ENCODE measurements at regions not wholly inside any gene's neighbourhood (a gene's known extent, or its start where the extent isn't known, plus 50 kb on each side); places are given as distances from the start of the nearest gene placed in this dataset.
"Not testable (repeated sequence)": the region's sequence is repeated elsewhere in the genome, so short reads cannot be mapped to it uniquely, and the experiment has no call there.

GRCh38 chr2:125746321-125747164 lies 909.4 kb upstream of the GYPC start:
- no peak overlapping the region for H3K27ac Mint-ChIP-seq
- H3K4me1 Mint-ChIP-seq, result no peaks in the 10 kb centered on the region
- no peak for ATAC-seq
- H3K36me3 Mint-ChIP-seq, result no peaks in the 10 kb centered on the region
- H3K9me3 Mint-ChIP-seq, result peaks cover 4% of the 10 kb centered on the region
- no peaks in the 10 kb centered on the region for H3K27me3 Mint-ChIP-seq
- no peak overlapping the region for H3K4me3 Mint-ChIP-seq

- Mint-ChIP-seq H3K4me1 (no peaks in the 10 kb centered on the region), H3K4me3 (no peak overlapping the region), H3K9me3 (peaks cover 4% of the 10 kb centered on the region), H3K27ac (no peak overlapping the region), H3K27me3 (no peaks in the 10 kb centered on the region), H3K36me3 (no peaks in the 10 kb centered on the region)
- ATAC-seq, result no peak
Measured at GRCh38 chr2:125747165-125747425, 908.9 kb upstream of the GYPC start.

- no peaks in the 10 kb centered on the region for H3K27me3 Mint-ChIP-seq
- no peak overlapping the region for H3K27ac Mint-ChIP-seq
- no peaks in the 10 kb centered on the region for H3K4me1 Mint-ChIP-seq
- peaks cover 4% of the 10 kb centered on the region for H3K9me3 Mint-ChIP-seq
- no peak for ATAC-seq
- no peak overlapping the region for H3K4me3 Mint-ChIP-seq
- no peaks in the 10 kb centered on the region for H3K36me3 Mint-ChIP-seq
Measured at GRCh38 chr2:125756431-125756830, 899.5 kb upstream of the GYPC start.

GRCh38 chr2:125796784-125797183 lies 859.2 kb upstream of the GYPC start:
- Mint-ChIP-seq H3K36me3 (no peaks in the 10 kb centered on the region), H3K9me3 (peaks cover 9% of the 10 kb centered on the region), H3K27me3 (no peaks in the 10 kb centered on the region), H3K4me3 (no peak overlapping the region), H3K4me1 (no peaks in the 10 kb centered on the region), H3K27ac (no peak overlapping the region)
- no peak for ATAC-seq

- no peak overlapping the region for H3K4me3 Mint-ChIP-seq
- no peaks in the 10 kb centered on the region for H3K27me3 Mint-ChIP-seq
- H3K9me3 Mint-ChIP-seq, result peaks cover 12% of the 10 kb centered on the region
- no peaks in the 10 kb centered on the region for H3K36me3 Mint-ChIP-seq
- H3K4me1 Mint-ChIP-seq, result no peaks in the 10 kb centered on the region
- ATAC-seq, result no peak
- no peak overlapping the region for H3K27ac Mint-ChIP-seq
Measured at GRCh38 chr2:125797192-125797591, 858.8 kb upstream of the GYPC start.

GRCh38 chr2:125822746-125823145 lies 833.2 kb upstream of the GYPC start:
- Mint-ChIP-seq H3K4me1 (no peaks in the 10 kb centered on the region), H3K9me3 (peaks cover 7% of the 10 kb centered on the region), H3K4me3 (no peak overlapping the region), H3K27me3 (no peaks in the 10 kb centered on the region), H3K36me3 (no peaks in the 10 kb centered on the region), H3K27ac (no peak overlapping the region)
- no peak for ATAC-seq

- H3K4me3 Mint-ChIP-seq, H3K36me3 Mint-ChIP-seq, H3K27me3 Mint-ChIP-seq, ATAC-seq, H3K27ac Mint-ChIP-seq, H3K9me3 Mint-ChIP-seq, H3K4me1 Mint-ChIP-seq: not testable (repeated sequence)
Measured at GRCh38 chr2:125825781-125826180, 830.2 kb upstream of the GYPC start.

GRCh38 chr2:125837128-125837527 lies 818.8 kb upstream of the GYPC start:
- ATAC-seq, result no peak
- H3K4me3 Mint-ChIP-seq, result no peak overlapping the region
- no peaks in the 10 kb centered on the region for H3K27me3 Mint-ChIP-seq
- peaks cover 7% of the 10 kb centered on the region for H3K9me3 Mint-ChIP-seq
- no peaks in the 10 kb centered on the region for H3K4me1 Mint-ChIP-seq
- no peak overlapping the region for H3K27ac Mint-ChIP-seq
- H3K36me3 Mint-ChIP-seq, result no peaks in the 10 kb centered on the region

GRCh38 chr2:125837611-125838010 lies 818.3 kb upstream of the GYPC start:
- Mint-ChIP-seq H3K27ac (no peak overlapping the region), H3K4me3 (no peak overlapping the region), H3K27me3 (no peaks in the 10 kb centered on the region), H3K4me1 (no peaks in the 10 kb centered on the region), H3K36me3 (no peaks in the 10 kb centered on the region), H3K9me3 (peaks cover 7% of the 10 kb centered on the region)
- ATAC-seq, result no peak

GRCh38 chr2:125839945-125840344 lies 816.0 kb upstream of the GYPC start:
- Mint-ChIP-seq H3K9me3 (peaks cover 7% of the 10 kb centered on the region), H3K36me3 (no peaks in the 10 kb centered on the region), H3K4me3 (no peak overlapping the region), H3K27me3 (no peaks in the 10 kb centered on the region), H3K27ac (no peak overlapping the region), H3K4me1 (no peaks in the 10 kb centered on the region)
- no peak for ATAC-seq

GRCh38 chr2:125842041-125842440 lies 813.9 kb upstream of the GYPC start:
- no peaks in the 10 kb centered on the region for H3K36me3 Mint-ChIP-seq
- no peak overlapping the region for H3K4me3 Mint-ChIP-seq
- H3K9me3 Mint-ChIP-seq, result peaks cover 11% of the 10 kb centered on the region

GRCh38 chr2:125850541-125850940 lies 805.4 kb upstream of the GYPC start:
- ATAC-seq, result no peak
- H3K27me3 Mint-ChIP-seq, result no peaks in the 10 kb centered on the region
- H3K9me3 Mint-ChIP-seq, result peaks cover 6% of the 10 kb centered on the region
- H3K4me3 Mint-ChIP-seq, result no peak overlapping the region
- no peaks in the 10 kb centered on the region for H3K4me1 Mint-ChIP-seq
- no peaks in the 10 kb centered on the region for H3K36me3 Mint-ChIP-seq
- H3K27ac Mint-ChIP-seq, result no peak overlapping the region

More at GRCh38 chr2:125842041-125842440, 813.9 kb upstream of the GYPC start:
- Mint-ChIP-seq H3K4me1 (no peaks in the 10 kb centered on the region), H3K27me3 (no peaks in the 10 kb centered on the region), H3K27ac (no peak overlapping the region)
- ATAC-seq, result no peak

GRCh38 chr2:125852364-125852763 lies 803.6 kb upstream of the GYPC start:
- H3K27ac Mint-ChIP-seq, result no peak overlapping the region
- H3K4me1 Mint-ChIP-seq, result no peaks in the 10 kb centered on the region
- ATAC-seq, result no peak
- H3K36me3 Mint-ChIP-seq, result no peaks in the 10 kb centered on the region
- peaks cover 6% of the 10 kb centered on the region for H3K9me3 Mint-ChIP-seq
- no peak overlapping the region for H3K4me3 Mint-ChIP-seq
- no peaks in the 10 kb centered on the region for H3K27me3 Mint-ChIP-seq

- ATAC-seq, result no peak
- no peaks in the 10 kb centered on the region for H3K27me3 Mint-ChIP-seq
- H3K4me3 Mint-ChIP-seq, result no peak overlapping the region
- H3K36me3 Mint-ChIP-seq, result no peaks in the 10 kb centered on the region
- H3K4me1 Mint-ChIP-seq, result no peaks in the 10 kb centered on the region
- peaks cover 6% of the 10 kb centered on the region for H3K9me3 Mint-ChIP-seq
- H3K27ac Mint-ChIP-seq, result no peak overlapping the region
Measured at GRCh38 chr2:125853626-125854025, 802.3 kb upstream of the GYPC start.

- no peaks in the 10 kb centered on the region for H3K36me3 Mint-ChIP-seq
- no peaks in the 10 kb centered on the region for H3K4me1 Mint-ChIP-seq
- ATAC-seq, result no peak
- H3K27me3 Mint-ChIP-seq, result no peaks in the 10 kb centered on the region
- H3K4me3 Mint-ChIP-seq, result no peak overlapping the region
- peaks cover 6% of the 10 kb centered on the region for H3K9me3 Mint-ChIP-seq
- H3K27ac Mint-ChIP-seq, result no peak overlapping the region
Measured at GRCh38 chr2:125855204-125855603, 800.8 kb upstream of the GYPC start.

- no peaks in the 10 kb centered on the region for H3K4me1 Mint-ChIP-seq
- H3K36me3 Mint-ChIP-seq, result no peaks in the 10 kb centered on the region
- H3K9me3 Mint-ChIP-seq, result peaks cover 6% of the 10 kb centered on the region
- H3K27ac Mint-ChIP-seq, result no peak overlapping the region
- no peak overlapping the region for H3K4me3 Mint-ChIP-seq
- H3K27me3 Mint-ChIP-seq, result no peaks in the 10 kb centered on the region
- no peak for ATAC-seq
Measured at GRCh38 chr2:125857971-125858794, 797.8 kb upstream of the GYPC start.
